K562 (cell line): ENCODE measurements at regions not wholly inside any gene's neighbourhood (a gene's known extent, or its start where the extent isn't known, plus 50 kb on each side); places are given as distances from the start of the nearest gene placed in this dataset.

Experiments used
- CCAR2 ChIP-seq: fragments of 200-400 bp; formaldehyde crosslinking; IDR thresholded peaks from 2 replicates; pipeline ENCODE4 v1.6.1; 2017; ENCODE audit warnings: mild to moderate bottlenecking, low read depth, low read length
- CTCF ChIP-seq, 3 experiments: IDR thresholded peaks in 2 of 3; conservative IDR thresholded peaks in 1 of 3; 2 replicates each; pipeline ENCODE4 v1.5.1; 2011 to 2012; ENCODE audit warnings: low read length in 3 of 3, mild to moderate bottlenecking in 3 of 3, control low read depth in 2 of 3, improper control_type of control experiment in 1 of 3, inconsistent platforms in 1 of 3, low read depth in 1 of 3, mixed read lengths in 1 of 3, moderate library complexity in 1 of 3; ENCODE audit not compliant: insufficient read depth in 2 of 3
- NR2C1 ChIP-seq, 2 experiments: fragments of 450-650 bp; IDR thresholded peaks; 2 replicates each; pipeline ENCODE4 v1.6.1; 2017; ENCODE audit warnings: mild to moderate bottlenecking in 2 of 2, antibody characterized with exemption in 1 of 2, inconsistent platforms in 1 of 2, missing compliant biosample characterization in 1 of 2, missing genetic modification characterization in 1 of 2
- SETDB1 ChIP-seq: IDR thresholded peaks from one replicate; pipeline ENCODE4 v1.6.1; 2012; ENCODE audit warnings: low read length, control low read depth, inconsistent platforms
- SREBF2 ChIP-seq: sonication (generic); formaldehyde crosslinking; IDR thresholded peaks from 2 replicates; pipeline ENCODE4 v1.4.0; 2020; ENCODE audit warnings: mild to moderate bottlenecking, missing genetic modification reagents
- TRIM24 ChIP-seq, 2 experiments: fragments of 450-650 bp; IDR thresholded peaks; 2 replicates each; pipeline ENCODE4 v1.6.1; 2016
- ZFPM2 ChIP-seq: fragments of 250-450 bp; sonication (Bioruptor Pico); IDR thresholded peaks from 2 replicates; pipeline ENCODE4 v1.5.1; 2022; ENCODE audit warnings: mild to moderate bottlenecking
- ZNF561 ChIP-seq: fragments of 450-650 bp; formaldehyde crosslinking; conservative IDR thresholded peaks from 2 replicates; pipeline ENCODE4 v1.4.0; 2020; ENCODE audit warnings: mild to moderate bottlenecking, moderate library complexity
- ZNF586 ChIP-seq: fragments of 450-650 bp; formaldehyde crosslinking; conservative IDR thresholded peaks from 2 replicates; pipeline ENCODE4 v1.4.0; 2020; ENCODE audit warnings: mild to moderate bottlenecking, moderate library complexity
- ZNF766 ChIP-seq: fragments of 200-800 bp; sonication (Bioruptor generic); conservative IDR thresholded peaks from 2 replicates; pipeline ENCODE4 v1.6.1; 2016; ENCODE audit warnings: missing genetic modification characterization, missing compliant biosample characterization

GRCh38 chr9:129455151-129455995, 165.5 kb downstream of the C9orf50 start:
- TF ChIP-seq CTCF (IDR thresholded peaks at IDR 0.05 in 2 of 3, conservative IDR thresholded peaks at IDR 0.05 in 1 of 3; ENCODE audit: insufficient read depth in 2 of 3, low read depth in 1 of 3, low read length in 3 of 3) (no peak), SREBF2 (CRISPR knock-in tag) (no peak), SETDB1 (no peak), CCAR2 (no peak), ZFPM2 (CRISPR knock-in tag) (no peak), NR2C1 (IDR thresholded peaks at IDR 0.05) (no peak), NR2C1 (tag; IDR thresholded peaks at IDR 0.05) (no peak), TRIM24 (IDR thresholded peaks at IDR 0.05) (no peak), ZNF766 (CRISPR knock-in tag) (no peak), ZNF561 (no peak), ZNF586 (no peak)
